GM23338 (cell line): ENCODE measurements at regions not wholly inside any gene's neighbourhood (a gene's known extent, or its start where the extent isn't known, plus 50 kb on each side); places are given as distances from the start of the nearest gene placed in this dataset.

Experiments
- CTCF ChIP-seq, 2 experiments: fragments of 200-600 bp in 1 of 2; sonication (generic) in 1 of 2; conservative IDR thresholded peaks; 2 replicates each; pipeline versions ENCODE4 v1.5.1 to v1.6.1; 2016 to 2017; ENCODE audit warnings: antibody characterized with exemption in 2 of 2, low read depth in 2 of 2, mild to moderate bottlenecking in 2 of 2, moderate library complexity in 1 of 2
- EZH2 ChIP-seq: fragments of 200-600 bp; sonication (generic); IDR thresholded peaks from one replicate; pipeline ENCODE4 v1.8.0; 2017; ENCODE audit warnings: antibody characterized with exemption, mild to moderate bottlenecking, low read depth; ENCODE audit not compliant: unreplicated experiment
- POLR2AphosphoS5 ChIP-seq: IDR thresholded peaks from 2 replicates; pipeline ENCODE4 v1.6.1; 2016; ENCODE audit warnings: antibody characterized with exemption, low read depth
- REST ChIP-seq: IDR thresholded peaks from one replicate; pipeline ENCODE4 v1.6.1; 2018; ENCODE audit warnings: antibody characterized with exemption; ENCODE audit not compliant: unreplicated experiment

- TF ChIP-seq POLR2AphosphoS5 (no peak), CTCF (conservative IDR thresholded peaks at IDR 0.05; ENCODE audit: low read depth in 2 of 2) (no peak), EZH2 (no peak), REST (no peak)
Observed at GRCh38 chr2:152247337-152247695, 71.8 kb upstream of the STAM2 start.
